A673 (cell line): ENCODE measurements at regions not wholly inside any gene's neighbourhood (a gene's known extent, or its start where the extent isn't known, plus 50 kb on each side); places are given as distances from the start of the nearest gene placed in this dataset.
"Not testable (repeated sequence)": the region's sequence is repeated elsewhere in the genome, so short reads cannot be mapped to it uniquely, and the experiment has no call there.

Source experiments
- BruUV-seq: library from RNA; stranded (reverse); fragments of 400-500 nt; replicated peaks from 2 replicates; lab custom pipeline; 2021; lab: Mats Ljungman, UMichigan
- CTCF ChIA-PET: fragments of 300-600 bp; sonication (Branson Sonifier 250); formaldehyde crosslinking; loops from one replicate; lab custom pipeline; 2022; ENCODE audit warnings: antibody characterized with exemption; lab: Charles Lee
- POLR2A ChIA-PET: fragments of 300-600 bp; sonication (Branson Sonifier 250); formaldehyde crosslinking; loops from one replicate; lab custom pipeline; 2022; ENCODE audit warnings: antibody characterized with exemption; ENCODE audit not compliant: low non-redundant PET; lab: Charles Lee
- DNase-seq: peaks from one replicate; pipeline ENCODE4 v3.0.0-alpha.2; 2015; ENCODE audit warnings: low spot score
- H3K27ac ChIP-seq: fragments of 200-600 bp; sonication (generic); 2 replicates; pipeline ENCODE4 v1.5.1; 2016; ENCODE audit warnings: mixed run types, low read depth, mild to moderate bottlenecking, mixed read lengths, antibody characterized with exemption, low read length; ENCODE audit not compliant: poor library complexity, severe bottlenecking
- H3K27me3 ChIP-seq: fragments of 200-600 bp; sonication (generic); replicated peaks from 2 replicates; pipeline ENCODE4 v1.6.1; 2017; ENCODE audit warnings: mixed run types, low read depth, mild to moderate bottlenecking, mixed read lengths, antibody characterized with exemption, low read length; ENCODE audit not compliant: insufficient read depth, poor library complexity
- H3K36me3 ChIP-seq: fragments of 200-600 bp; sonication (generic); 2 replicates; pipeline ENCODE4 v1.6.1; 2016; ENCODE audit warnings: mixed run types, mild to moderate bottlenecking, mixed read lengths, antibody characterized with exemption, low read length; ENCODE audit not compliant: insufficient read depth, poor library complexity, severe bottlenecking
- H3K4me1 ChIP-seq: fragments of 200-600 bp; sonication (generic); 2 replicates; pipeline ENCODE4 v1.6.1; 2017; ENCODE audit warnings: mixed run types, mild to moderate bottlenecking, mixed read lengths, antibody characterized with exemption, low read length; ENCODE audit not compliant: insufficient read depth, poor library complexity, severe bottlenecking
- H3K4me3 ChIP-seq: fragments of 200-600 bp; sonication (generic); 2 replicates; pipeline ENCODE4 v1.5.1; 2016; ENCODE audit warnings: low read depth, mixed run types, mild to moderate bottlenecking, mixed read lengths, low read length; ENCODE audit not compliant: poor library complexity, severe bottlenecking
- H3K9me3 ChIP-seq: fragments of 200-600 bp; sonication (generic); 2 replicates; pipeline ENCODE4 v1.6.1; 2016; ENCODE audit warnings: mixed run types, low read depth, mild to moderate bottlenecking, mixed read lengths, antibody characterized with exemption, low read length; ENCODE audit not compliant: poor library complexity, severe bottlenecking
- EZH2 ChIP-seq: fragments of 200-600 bp; sonication (generic); IDR thresholded peaks from 2 replicates; pipeline ENCODE4 v1.6.1; 2017; ENCODE audit warnings: borderline replicate concordance, low read depth, mild to moderate bottlenecking, mixed read lengths, antibody characterized with exemption, low read length; ENCODE audit not compliant: poor library complexity, severe bottlenecking
- intact Hi-C: fragments of 100-400 bp; cut with micrococcal nuclease; formaldehyde crosslinking; loops from one replicate; pipeline ENCODE4 v1.10.0; 2022; ENCODE audit not compliant: unreplicated experiment
- TF ChIP-seq, protein P1 (sequence below): fragments of 300-800, 200-600 bp; sonication (generic); conservative IDR thresholded peaks from 2 replicates; pipeline ENCODE4 v1.5.1; 2017; ENCODE audit warnings: low read depth, mild to moderate bottlenecking, antibody characterized with exemption, low read length, moderate library complexity, mixed read lengths

- ChIA-PET CTCF (no interaction called here), POLR2A (no interaction called here)
- Histone ChIP-seq H3K27me3 (no peaks in the 10 kb centered on the region), H3K27ac (no peak overlapping the region), H3K9me3 (peaks cover 4% of the 10 kb centered on the region), H3K4me3 (no peak overlapping the region), H3K4me1 (no peaks in the 10 kb centered on the region), H3K36me3 (no peaks in the 10 kb centered on the region)
- DNase-seq, result no peak
- no peak for TF ChIP-seq EZH2
- TF ChIP-seq, protein P1, sequence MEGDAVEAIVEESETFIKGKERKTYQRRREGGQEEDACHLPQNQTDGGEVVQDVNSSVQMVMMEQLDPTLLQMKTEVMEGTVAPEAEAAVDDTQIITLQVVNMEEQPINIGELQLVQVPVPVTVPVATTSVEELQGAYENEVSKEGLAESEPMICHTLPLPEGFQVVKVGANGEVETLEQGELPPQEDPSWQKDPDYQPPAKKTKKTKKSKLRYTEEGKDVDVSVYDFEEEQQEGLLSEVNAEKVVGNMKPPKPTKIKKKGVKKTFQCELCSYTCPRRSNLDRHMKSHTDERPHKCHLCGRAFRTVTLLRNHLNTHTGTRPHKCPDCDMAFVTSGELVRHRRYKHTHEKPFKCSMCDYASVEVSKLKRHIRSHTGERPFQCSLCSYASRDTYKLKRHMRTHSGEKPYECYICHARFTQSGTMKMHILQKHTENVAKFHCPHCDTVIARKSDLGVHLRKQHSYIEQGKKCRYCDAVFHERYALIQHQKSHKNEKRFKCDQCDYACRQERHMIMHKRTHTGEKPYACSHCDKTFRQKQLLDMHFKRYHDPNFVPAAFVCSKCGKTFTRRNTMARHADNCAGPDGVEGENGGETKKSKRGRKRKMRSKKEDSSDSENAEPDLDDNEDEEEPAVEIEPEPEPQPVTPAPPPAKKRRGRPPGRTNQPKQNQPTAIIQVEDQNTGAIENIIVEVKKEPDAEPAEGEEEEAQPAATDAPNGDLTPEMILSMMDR, result no peak
- no TSS peak for BruUV-seq
- intact Hi-C loops, result no loop called here
Observed at GRCh38 chr19:31890230-31890629, 455.2 kb upstream of the ZNF507 start.

GRCh38 chr19:31892060-31892459 lies 453.4 kb upstream of the ZNF507 start:
- POLR2A ChIA-PET, result interaction anchor here (0.7 kb wide), 1 partner anchor 373 kb away, joined by 3 read pairs; no protein-coding TSS in a partner anchor
- Histone ChIP-seq H3K27ac (no peak overlapping the region), H3K9me3 (peaks cover 4% of the 10 kb centered on the region), H3K4me3 (no peak overlapping the region), H3K27me3 (no peaks in the 10 kb centered on the region), H3K4me1 (no peaks in the 10 kb centered on the region), H3K36me3 (no peaks in the 10 kb centered on the region)
- CTCF ChIA-PET, result no interaction called here
- intact Hi-C loops, result no loop called here
- DNase-seq, result no peak
- TF ChIP-seq, protein P1, result no peak
- no peak for TF ChIP-seq EZH2
- no TSS peak for BruUV-seq

DNA sequence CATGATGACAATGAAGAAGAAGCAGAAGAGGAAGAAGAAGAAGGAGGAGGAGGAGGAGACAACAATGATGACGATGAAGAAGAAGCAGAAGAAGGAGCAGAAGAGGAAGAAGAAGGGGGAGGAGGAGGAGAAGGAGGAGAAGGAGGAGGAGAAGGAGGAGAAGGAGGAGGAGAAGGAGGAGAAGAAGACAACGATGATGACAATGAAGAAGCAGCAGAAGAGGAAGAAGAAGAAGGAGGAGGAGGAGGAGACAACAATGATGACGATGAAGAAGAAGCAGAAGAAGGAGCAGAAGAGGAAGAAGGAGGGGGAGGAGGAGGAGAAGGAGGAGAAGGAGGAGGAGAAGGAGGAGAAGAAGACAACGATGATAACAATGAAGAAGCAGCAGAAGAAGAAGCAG lies 451.9 kb upstream of the ZNF507 start:
- intact Hi-C loops, H3K4me1 ChIP-seq, H3K27ac ChIP-seq, H3K27me3 ChIP-seq, BruUV-seq, H3K4me3 ChIP-seq, DNase-seq, H3K36me3 ChIP-seq, POLR2A ChIA-PET, H3K9me3 ChIP-seq, CTCF ChIA-PET: not testable (repeated sequence)

DNA sequence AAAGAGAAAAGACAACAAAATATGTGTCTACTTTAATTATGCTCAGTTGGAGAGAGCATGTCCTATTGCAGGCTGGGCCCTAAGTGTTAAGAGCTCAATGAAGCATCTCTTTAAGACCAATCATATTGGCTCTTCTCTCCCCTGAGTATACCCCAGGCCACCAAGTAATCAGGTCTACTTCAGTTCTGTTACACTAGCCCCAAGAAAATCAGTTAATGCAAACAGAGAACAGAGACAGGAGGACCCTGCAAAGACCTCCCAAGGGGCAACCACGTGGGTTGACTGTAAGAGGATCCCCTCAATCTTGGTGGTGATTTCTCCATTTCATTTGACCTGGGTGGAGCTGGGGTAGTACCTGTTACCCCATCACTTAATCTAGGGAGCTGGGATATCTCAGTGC lies 451.0 kb upstream of the ZNF507 start:
- ChIA-PET CTCF (no interaction called here), POLR2A (no interaction called here)
- H3K4me3 ChIP-seq, result no peak overlapping the region
- BruUV-seq, result no TSS peak
- intact Hi-C loops, result no loop called here
- H3K9me3 ChIP-seq, result peaks cover 4% of the 10 kb centered on the region
- no peaks in the 10 kb centered on the region for H3K4me1 ChIP-seq
- H3K36me3 ChIP-seq, result no peaks in the 10 kb centered on the region
- H3K27ac ChIP-seq, result no peak overlapping the region
- DNase-seq, result no peak
- H3K27me3 ChIP-seq, result no peaks in the 10 kb centered on the region
- no peak for TF ChIP-seq EZH2
